GM12878 (cell line): ENCODE measurements at regions not wholly inside any gene's neighbourhood (a gene's known extent, or its start where the extent isn't known, plus 50 kb on each side); places are given as distances from the start of the nearest gene placed in this dataset.

Experiments used
- BCLAF1 ChIP-seq: fragments of 450-650 bp; IDR thresholded peaks from 2 replicates; pipeline ENCODE4 v1.6.1; 2017; ENCODE audit warnings: antibody characterized with exemption, mild to moderate bottlenecking, moderate library complexity
- CREB1 ChIP-seq: IDR thresholded peaks from 2 replicates; pipeline ENCODE4 v1.6.1; 2012; ENCODE audit warnings: low read depth, mild to moderate bottlenecking, inconsistent platforms
- E2F8 ChIP-seq: fragments of 450-650 bp; IDR thresholded peaks from 2 replicates; pipeline ENCODE4 v1.6.1; 2018; ENCODE audit warnings: mild to moderate bottlenecking, low read depth, moderate library complexity; ENCODE audit not compliant: partially characterized antibody
- EZH2 ChIP-seq: IDR thresholded peaks from 2 replicates; pipeline ENCODE4 v1.6.1; 2012; ENCODE audit warnings: low read depth, mild to moderate bottlenecking, control low read depth, inconsistent platforms, low read length, borderline replicate concordance; ENCODE audit not compliant: control insufficient read depth
- HDAC2 ChIP-seq: fragments of 200-600 bp; sonication (generic); IDR thresholded peaks from 2 replicates; pipeline ENCODE4 v1.6.1; 2017
- JUNB ChIP-seq: IDR thresholded peaks from 2 replicates; pipeline ENCODE4 v1.6.1; 2016; ENCODE audit warnings: antibody characterized with exemption, mild to moderate bottlenecking
- MEF2A ChIP-seq: IDR thresholded peaks from 2 replicates; pipeline ENCODE4 v1.6.1; 2011; ENCODE audit warnings: low read depth, mild to moderate bottlenecking, low read length, moderate library complexity; ENCODE audit not compliant: insufficient read depth
- MTA2 ChIP-seq: fragments of 450-650 bp; IDR thresholded peaks from 2 replicates; pipeline ENCODE4 v1.6.1; 2016; ENCODE audit warnings: low read depth, mild to moderate bottlenecking, moderate library complexity
- MYC ChIP-seq: IDR thresholded peaks from 2 replicates; pipeline ENCODE4 v1.6.1; 2011; ENCODE audit warnings: mild to moderate bottlenecking, low read length, moderate library complexity, inconsistent platforms; ENCODE audit not compliant: insufficient read depth, insufficient replicate concordance, insufficient read length, severe bottlenecking
- NBN ChIP-seq: fragments of 450-650 bp; IDR thresholded peaks from 2 replicates; pipeline ENCODE4 v1.6.1; 2016
- NFYA ChIP-seq: IDR thresholded peaks from 2 replicates; pipeline ENCODE4 v1.6.1; 2011; ENCODE audit warnings: low read depth, mild to moderate bottlenecking, low read length, improper control_type of control experiment, borderline replicate concordance
- PML ChIP-seq: IDR thresholded peaks from 2 replicates; pipeline ENCODE4 v1.6.1; 2012; ENCODE audit warnings: low read length, inconsistent platforms
- REST ChIP-seq: IDR thresholded peaks from 2 replicates; pipeline ENCODE4 v1.6.1; 2012; ENCODE audit warnings: mild to moderate bottlenecking, low read depth, low read length
- RFX5 ChIP-seq: IDR thresholded peaks from 2 replicates; pipeline ENCODE4 v1.6.1; 2011; ENCODE audit warnings: low read depth, low read length, improper control_type of control experiment
- SRF ChIP-seq, 2 experiments: IDR thresholded peaks; 2 replicates each; pipeline ENCODE4 v1.6.1; 2011; ENCODE audit warnings: low read depth in 2 of 2, low read length in 2 of 2, mild to moderate bottlenecking in 1 of 2, moderate library complexity in 1 of 2
- SUZ12 ChIP-seq: fragments of 200-600 bp; sonication (generic); IDR thresholded peaks from one replicate; pipeline ENCODE4 v1.6.1; 2018; ENCODE audit warnings: antibody characterized with exemption, mild to moderate bottlenecking; ENCODE audit not compliant: unreplicated experiment
- TCF3 ChIP-seq: IDR thresholded peaks from 2 replicates; pipeline ENCODE4 v1.6.1; 2012; ENCODE audit warnings: low read depth, mild to moderate bottlenecking, low read length, borderline replicate concordance; ENCODE audit not compliant: insufficient read depth

- TF ChIP-seq MEF2A (peak; percentile 82), E2F8 (no peak), EZH2 (no peak), TCF3 (no peak), NBN (no peak), CREB1 (no peak), RFX5 (no peak), SRF (IDR thresholded peaks at IDR 0.05; ENCODE audit: low read depth in 2 of 2, low read length in 2 of 2) (0 out of 4 replicates have a peak, but pooled peaks of 1 of the 2 experiments have one; percentile 19), JUNB (peak; percentile 76), HDAC2 (no peak), NFYA (no peak), BCLAF1 (no peak), REST (no peak), MTA2 (no peak), MYC (no peak), SUZ12 (no peak), PML (no peak)
These were observed 142.1 kb downstream of the SEC14L1 start (continued) for GRCh38 chr17:77282524-77283515.
